H7 (cell line): ENCODE measurements at regions not wholly inside any gene's neighbourhood (a gene's known extent, or its start where the extent isn't known, plus 50 kb on each side); places are given as distances from the start of the nearest gene placed in this dataset.

Experiments used
- DNase-seq: peaks from one replicate; pipeline ENCODE4 v3.0.0; 2012
- H3K27me3 ChIP-seq: 2 replicates; pipeline ENCODE4 v1.6.0; 2011; ENCODE audit warnings: mild to moderate bottlenecking, low read length; ENCODE audit not compliant: control insufficient read depth, insufficient read depth
- H3K36me3 ChIP-seq: replicated peaks from 2 replicates; pipeline ENCODE4 v1.5.1; 2011; ENCODE audit warnings: low read length; ENCODE audit not compliant: control insufficient read depth, insufficient read depth
- H3K4me3 ChIP-seq: 2 replicates; pipeline ENCODE4 v1.5.1; 2011; ENCODE audit warnings: low read depth, mild to moderate bottlenecking, control low read depth, low read length, moderate library complexity; ENCODE audit not compliant: insufficient read depth

DNA sequence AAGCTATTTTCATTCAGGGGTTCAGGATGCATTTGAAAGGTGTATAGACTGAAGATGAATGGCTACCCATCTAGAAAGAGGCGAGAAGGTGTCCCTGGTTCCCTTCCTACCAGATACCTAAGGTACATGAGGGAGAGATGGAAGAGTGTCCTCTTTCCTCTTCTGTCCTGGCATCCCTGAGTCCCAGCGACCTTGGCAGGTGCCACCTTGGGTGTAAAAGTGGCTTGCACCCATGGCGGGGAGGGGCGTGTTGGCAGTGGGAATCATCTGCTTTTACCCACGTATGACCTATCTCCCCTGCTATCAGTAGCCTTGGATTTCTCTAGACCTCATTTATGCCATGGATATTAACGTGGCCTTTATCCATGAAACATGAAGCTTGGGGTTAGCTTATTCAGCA lies 1126.1 kb downstream of the KCNT2 start:
- no peaks in the 10 kb centered on the region for H3K36me3 ChIP-seq
- no peak for DNase-seq
- no peaks in the 10 kb centered on the region for H3K27me3 ChIP-seq
- no peak overlapping the region for H3K4me3 ChIP-seq

DNA sequence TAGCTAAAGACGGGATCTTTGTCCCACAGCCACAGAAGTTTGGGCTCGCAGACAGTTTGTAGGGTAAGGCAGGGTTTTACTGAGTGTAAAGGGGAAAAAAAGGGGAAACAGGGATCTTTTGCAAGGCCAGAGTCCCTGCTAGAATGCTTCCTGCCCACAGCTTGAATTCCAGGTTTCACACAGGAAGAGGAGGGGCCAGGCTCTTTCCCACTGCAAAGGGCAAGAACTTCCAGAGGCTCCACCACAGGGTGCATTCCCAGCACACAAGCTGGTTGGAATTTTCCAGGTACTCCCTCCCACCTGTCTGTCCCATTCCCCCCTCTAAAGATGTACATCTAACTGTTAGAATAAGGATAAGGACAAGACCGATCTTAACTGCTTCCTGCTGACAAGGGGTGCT lies 1126.9 kb downstream of the KCNT2 start:
- Histone ChIP-seq H3K36me3 (no peaks in the 10 kb centered on the region), H3K4me3 (no peak overlapping the region), H3K27me3 (no peaks in the 10 kb centered on the region)
- DNase-seq = no peak

- Histone ChIP-seq H3K36me3 (no peaks in the 10 kb centered on the region), H3K4me3 (no peak overlapping the region), H3K27me3 (no peaks in the 10 kb centered on the region)
- DNase-seq = no peak
These were observed 1132.7 kb downstream of the KCNT2 start for GRCh38 chr1:195475568-195475967.

DNA sequence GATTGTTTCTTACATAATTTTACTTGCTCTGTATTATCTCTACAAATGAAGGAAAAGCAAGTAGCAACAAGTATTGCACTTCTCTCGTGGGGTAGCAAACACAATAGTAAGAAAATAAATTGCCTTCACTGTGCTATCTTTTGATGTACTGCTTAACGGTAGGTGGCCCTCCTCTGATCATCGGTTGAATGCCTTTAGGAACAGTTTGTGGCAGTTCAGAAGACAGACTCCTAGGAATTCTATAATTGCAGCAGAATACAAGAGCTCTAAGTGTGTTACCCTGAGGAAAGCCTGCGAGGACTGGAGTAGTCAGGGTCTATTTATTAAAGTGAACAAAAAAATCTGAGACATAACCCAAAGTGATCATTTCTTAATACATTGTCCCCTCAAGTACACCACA lies 1135.9 kb downstream of the KCNT2 start:
- no peak for DNase-seq

DNA sequence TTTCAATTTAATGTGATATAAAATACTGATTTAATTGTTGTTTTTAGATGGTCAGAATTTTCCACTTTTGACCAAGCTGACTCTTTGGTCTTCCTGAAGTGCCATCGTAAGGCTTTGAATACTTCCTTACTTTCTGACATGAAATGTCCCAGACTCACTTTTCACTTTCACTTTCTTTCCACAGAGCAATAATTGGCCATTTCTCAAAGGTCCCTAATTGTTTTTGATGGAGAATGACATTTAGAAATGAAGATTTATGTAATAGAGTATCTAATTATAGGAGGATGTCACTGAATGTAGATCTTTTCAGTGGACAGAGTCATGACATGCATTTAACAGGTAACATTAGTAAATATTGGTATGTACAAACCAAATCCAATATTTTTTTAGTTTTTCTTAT lies 1141.6 kb downstream of the KCNT2 start:
- Histone ChIP-seq H3K27me3 (no peaks in the 10 kb centered on the region), H3K36me3 (no peaks in the 10 kb centered on the region), H3K4me3 (no peak overlapping the region)
- no peak for DNase-seq

More for the DNA sequence above, 1135.9 kb downstream of the KCNT2 start:
- Histone ChIP-seq H3K4me3 (no peak overlapping the region), H3K36me3 (no peaks in the 10 kb centered on the region), H3K27me3 (no peaks in the 10 kb centered on the region)

- Histone ChIP-seq H3K27me3 (no peaks in the 10 kb centered on the region), H3K4me3 (no peak overlapping the region), H3K36me3 (no peaks in the 10 kb centered on the region)
- DNase-seq = no peak
These were observed 1145.6 kb downstream of the KCNT2 start for GRCh38 chr1:195462646-195463045.

- no peak overlapping the region for H3K4me3 ChIP-seq
- H3K27me3 ChIP-seq = no peaks in the 10 kb centered on the region
- no peaks in the 10 kb centered on the region for H3K36me3 ChIP-seq
- DNase-seq = no peak
These were observed 1146.1 kb downstream of the KCNT2 start for GRCh38 chr1:195462152-195462551.

GRCh38 chr1:195458365-195458764 lies 1149.9 kb downstream of the KCNT2 start:
- Histone ChIP-seq H3K4me3 (no peak overlapping the region), H3K27me3 (no peaks in the 10 kb centered on the region), H3K36me3 (no peaks in the 10 kb centered on the region)
- no peak for DNase-seq

- no peak for DNase-seq
- Histone ChIP-seq H3K4me3 (no peak overlapping the region), H3K27me3 (no peaks in the 10 kb centered on the region), H3K36me3 (no peaks in the 10 kb centered on the region)
These were observed 1157.4 kb downstream of the KCNT2 start for GRCh38 chr1:195450794-195451193.

GRCh38 chr1:195439661-195440060 lies 1168.6 kb downstream of the KCNT2 start:
- no peak for DNase-seq

DNA sequence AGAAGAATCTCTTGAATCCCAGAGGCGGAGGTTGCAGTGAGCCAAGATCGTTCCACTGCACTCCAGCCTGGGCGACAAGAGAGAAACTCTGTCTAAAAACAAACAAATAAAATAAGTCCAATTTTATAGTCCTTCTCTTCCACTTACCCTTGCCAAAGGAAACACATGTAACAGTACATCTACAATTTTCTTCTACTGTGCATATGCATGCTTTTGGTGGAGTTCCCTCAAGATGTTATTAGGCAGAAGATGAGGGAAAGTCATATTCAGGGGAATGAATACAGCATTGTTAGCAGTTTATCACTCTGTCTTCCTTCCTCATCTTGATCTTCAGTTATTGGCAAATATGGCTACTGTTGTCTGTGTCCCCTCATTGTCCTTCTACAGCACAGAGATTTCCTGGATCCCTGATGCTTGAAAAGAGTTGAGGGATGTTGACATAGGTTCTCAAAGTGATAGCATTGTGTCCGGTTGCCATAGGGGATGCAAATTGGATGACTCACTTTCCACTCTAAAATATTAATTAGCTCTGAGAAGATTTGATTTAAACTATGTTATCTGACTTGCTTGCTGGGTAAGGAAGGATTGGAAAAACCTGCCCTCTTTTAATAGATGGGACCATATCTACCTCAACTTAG lies 1173.6 kb downstream of the KCNT2 start:
- Histone ChIP-seq H3K36me3 (no peaks in the 10 kb centered on the region), H3K4me3 (no peak overlapping the region), H3K27me3 (no peaks in the 10 kb centered on the region)
- no peak for DNase-seq

More at GRCh38 chr1:195439661-195440060, 1168.6 kb downstream of the KCNT2 start:
- no peaks in the 10 kb centered on the region for H3K36me3 ChIP-seq
- no peak overlapping the region for H3K4me3 ChIP-seq
- no peaks in the 10 kb centered on the region for H3K27me3 ChIP-seq

GRCh38 chr1:195430826-195431225 lies 1177.4 kb downstream of the KCNT2 start:
- no peak overlapping the region for H3K4me3 ChIP-seq
- no peaks in the 10 kb centered on the region for H3K36me3 ChIP-seq
- DNase-seq = no peak
- no peaks in the 10 kb centered on the region for H3K27me3 ChIP-seq

- H3K36me3 ChIP-seq = no peaks in the 10 kb centered on the region
- DNase-seq = no peak
- no peaks in the 10 kb centered on the region for H3K27me3 ChIP-seq
- no peak overlapping the region for H3K4me3 ChIP-seq
These were observed 1179.3 kb downstream of the KCNT2 start for GRCh38 chr1:195428927-195429326.

DNA sequence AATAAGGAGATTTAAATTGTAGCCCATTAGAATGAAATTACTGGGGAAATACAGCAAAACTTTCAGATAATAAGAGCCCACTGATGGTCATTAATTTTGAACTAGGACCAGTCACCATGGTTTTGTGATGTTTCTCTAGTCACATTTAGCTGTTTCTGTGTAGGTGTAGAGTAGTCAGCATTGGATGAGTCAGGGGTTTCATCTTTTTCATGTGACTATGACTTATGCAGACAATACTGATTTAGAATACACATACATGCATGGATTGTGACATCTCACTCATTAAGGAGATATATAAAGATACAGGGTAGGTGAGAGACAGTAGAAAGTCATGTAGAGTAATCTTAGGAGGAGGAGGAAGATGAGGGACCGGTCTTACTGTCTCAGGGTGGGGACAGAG lies 1192.7 kb downstream of the KCNT2 start:
- Histone ChIP-seq H3K4me3 (no peak overlapping the region), H3K27me3 (no peaks in the 10 kb centered on the region), H3K36me3 (no peaks in the 10 kb centered on the region)
- no peak for DNase-seq

DNA sequence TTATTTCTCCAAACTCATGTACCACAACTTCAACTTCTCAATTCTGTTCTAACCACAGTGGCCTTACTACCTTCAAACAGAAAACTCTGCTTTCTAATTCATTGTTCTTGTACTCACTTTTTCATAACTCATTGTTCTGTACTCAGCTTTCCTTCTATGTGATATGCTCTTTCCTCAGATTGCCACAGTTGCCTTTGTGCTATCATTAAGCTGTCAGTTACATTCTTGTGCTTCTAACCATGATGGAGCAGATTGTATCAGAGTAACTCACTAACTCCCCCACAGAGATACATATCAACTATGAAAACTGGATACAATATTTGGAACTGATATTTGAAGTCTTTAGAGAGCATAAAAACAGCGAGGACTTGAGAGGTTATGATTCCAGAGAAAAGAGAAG lies 1213.7 kb downstream of the KCNT2 start:
- DNase-seq = no peak
- H3K4me3 ChIP-seq = no peak overlapping the region
- H3K36me3 ChIP-seq = no peaks in the 10 kb centered on the region
- H3K27me3 ChIP-seq = no peaks in the 10 kb centered on the region

GRCh38 chr1:195376190-195376589 lies 1232.0 kb downstream of the KCNT2 start:
- no peak for DNase-seq
- no peak overlapping the region for H3K4me3 ChIP-seq
- no peaks in the 10 kb centered on the region for H3K36me3 ChIP-seq
- no peaks in the 10 kb centered on the region for H3K27me3 ChIP-seq
